ENCODE measurements at regions not wholly inside any gene's neighbourhood (a gene's known extent, or its start where the extent isn't known, plus 50 kb on each side); places are given as distances from the start of the nearest gene placed in this dataset.

DNA sequence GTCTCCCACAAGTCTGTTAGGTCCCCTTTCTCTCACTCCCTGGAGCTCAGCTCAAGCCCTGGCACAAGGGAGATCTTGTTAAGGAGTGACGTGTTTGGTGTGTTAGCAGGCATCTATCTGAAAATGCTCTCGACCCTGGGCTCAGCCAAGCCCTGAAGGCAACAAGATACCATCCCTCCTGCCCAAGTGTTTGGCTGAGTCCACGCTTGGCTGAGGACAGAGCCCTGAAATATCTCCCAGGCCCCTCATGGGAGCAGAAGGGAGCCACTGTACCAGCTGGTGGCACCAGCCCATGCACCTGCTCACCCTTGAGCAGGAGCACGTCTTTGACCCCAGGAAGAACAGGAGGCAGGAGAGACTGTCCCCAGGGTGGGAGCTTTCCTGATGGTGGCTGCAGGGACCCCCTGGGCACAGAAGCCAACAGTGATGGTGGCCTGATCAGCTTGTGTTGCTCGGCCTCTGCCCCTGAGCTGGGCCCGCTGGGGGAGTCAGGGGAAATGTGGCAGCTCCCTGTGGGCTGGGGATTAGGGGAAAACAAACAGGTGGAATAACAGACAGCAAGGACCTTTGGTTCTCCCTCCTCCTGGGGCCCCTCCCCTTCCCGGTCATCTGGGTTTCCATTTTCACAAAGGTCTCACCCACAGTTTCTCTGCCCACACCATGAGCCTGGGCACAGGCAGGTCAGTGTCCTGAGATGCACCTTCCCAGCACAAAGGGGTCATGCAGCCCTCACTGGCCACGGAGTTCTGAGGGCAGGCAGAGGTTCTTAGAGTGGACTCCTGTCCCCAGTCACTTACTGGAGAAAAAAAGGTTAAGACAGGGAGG is 91.6 kb downstream of the RHOB start (continued):
- TF ChIP-seq, protein P1, sequence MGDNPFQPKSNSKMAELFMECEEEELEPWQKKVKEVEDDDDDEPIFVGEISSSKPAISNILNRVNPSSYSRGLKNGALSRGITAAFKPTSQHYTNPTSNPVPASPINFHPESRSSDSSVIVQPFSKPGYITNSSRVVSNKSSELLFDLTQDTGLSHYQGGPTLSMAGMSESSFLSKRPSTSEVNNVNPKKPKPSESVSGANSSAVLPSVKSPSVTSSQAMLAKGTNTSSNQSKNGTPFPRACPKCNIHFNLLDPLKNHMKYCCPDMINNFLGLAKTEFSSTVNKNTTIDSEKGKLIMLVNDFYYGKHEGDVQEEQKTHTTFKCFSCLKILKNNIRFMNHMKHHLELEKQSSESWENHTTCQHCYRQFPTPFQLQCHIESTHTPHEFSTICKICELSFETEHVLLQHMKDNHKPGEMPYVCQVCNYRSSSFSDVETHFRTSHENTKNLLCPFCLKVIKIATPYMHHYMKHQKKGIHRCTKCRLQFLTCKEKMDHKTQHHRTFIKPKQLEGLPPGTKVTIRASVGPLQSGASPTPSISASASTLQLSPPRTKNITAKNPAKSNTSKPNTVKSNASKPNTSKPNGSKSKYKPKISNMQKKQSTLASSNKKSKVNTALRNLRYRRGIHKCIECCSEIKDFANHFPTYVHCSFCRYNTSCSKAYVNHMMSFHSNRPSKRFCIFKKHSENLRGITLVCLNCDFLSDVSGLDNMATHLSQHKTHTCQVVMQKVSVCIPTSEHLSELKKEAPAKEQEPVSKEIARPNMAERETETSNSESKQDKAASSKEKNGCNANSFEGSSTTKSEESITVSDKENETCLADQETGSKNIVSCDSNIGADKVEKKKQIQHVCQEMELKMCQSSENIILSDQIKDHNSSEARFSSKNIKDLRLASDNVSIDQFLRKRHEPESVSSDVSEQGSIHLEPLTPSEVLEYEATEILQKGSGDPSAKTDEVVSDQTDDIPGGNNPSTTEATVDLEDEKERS (CRISPR knock-in tag; IDR thresholded peaks at IDR 0.05): 0 out of 2 replicates have a peak, but pooled peaks have one; percentile 66
- TF ChIP-seq, protein P2, sequence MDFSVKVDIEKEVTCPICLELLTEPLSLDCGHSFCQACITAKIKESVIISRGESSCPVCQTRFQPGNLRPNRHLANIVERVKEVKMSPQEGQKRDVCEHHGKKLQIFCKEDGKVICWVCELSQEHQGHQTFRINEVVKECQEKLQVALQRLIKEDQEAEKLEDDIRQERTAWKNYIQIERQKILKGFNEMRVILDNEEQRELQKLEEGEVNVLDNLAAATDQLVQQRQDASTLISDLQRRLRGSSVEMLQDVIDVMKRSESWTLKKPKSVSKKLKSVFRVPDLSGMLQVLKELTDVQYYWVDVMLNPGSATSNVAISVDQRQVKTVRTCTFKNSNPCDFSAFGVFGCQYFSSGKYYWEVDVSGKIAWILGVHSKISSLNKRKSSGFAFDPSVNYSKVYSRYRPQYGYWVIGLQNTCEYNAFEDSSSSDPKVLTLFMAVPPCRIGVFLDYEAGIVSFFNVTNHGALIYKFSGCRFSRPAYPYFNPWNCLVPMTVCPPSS (IDR thresholded peaks at IDR 0.05): no peak
- TF ChIP-seq ELF3 (CRISPR knock-in tag; IDR thresholded peaks at IDR 0.05) (peak; percentile 47; the same call in 1 of the 2 replicates), HOXA3 (CRISPR knock-in tag; IDR thresholded peaks at IDR 0.05) (peak; percentile 89), BRCA1 (CRISPR knock-in tag; IDR thresholded peaks at IDR 0.05) (0 out of 2 replicates have a peak, but pooled peaks have one; percentile 38), ETV5 (CRISPR knock-in tag; IDR thresholded peaks at IDR 0.05; ENCODE audit: borderline replicate concordance) (peak; percentile 72), NBN (conservative IDR thresholded peaks at IDR 0.05) (no peak), NFE2 (CRISPR knock-in tag; IDR thresholded peaks at IDR 0.05) (no peak), ZNF33A (CRISPR knock-in tag; IDR thresholded peaks at IDR 0.05; ENCODE audit: borderline replicate concordance) (no peak), PCBP1 (IDR thresholded peaks at IDR 0.05; ENCODE audit: borderline replicate concordance, low read depth, low read length) (peak; percentile 68; the same call in 1 of the 2 replicates), ZBTB20 (CRISPR knock-in tag; IDR thresholded peaks at IDR 0.05; ENCODE audit: borderline replicate concordance, low read depth) (no peak)
- TF ChIP-seq, protein P3, sequence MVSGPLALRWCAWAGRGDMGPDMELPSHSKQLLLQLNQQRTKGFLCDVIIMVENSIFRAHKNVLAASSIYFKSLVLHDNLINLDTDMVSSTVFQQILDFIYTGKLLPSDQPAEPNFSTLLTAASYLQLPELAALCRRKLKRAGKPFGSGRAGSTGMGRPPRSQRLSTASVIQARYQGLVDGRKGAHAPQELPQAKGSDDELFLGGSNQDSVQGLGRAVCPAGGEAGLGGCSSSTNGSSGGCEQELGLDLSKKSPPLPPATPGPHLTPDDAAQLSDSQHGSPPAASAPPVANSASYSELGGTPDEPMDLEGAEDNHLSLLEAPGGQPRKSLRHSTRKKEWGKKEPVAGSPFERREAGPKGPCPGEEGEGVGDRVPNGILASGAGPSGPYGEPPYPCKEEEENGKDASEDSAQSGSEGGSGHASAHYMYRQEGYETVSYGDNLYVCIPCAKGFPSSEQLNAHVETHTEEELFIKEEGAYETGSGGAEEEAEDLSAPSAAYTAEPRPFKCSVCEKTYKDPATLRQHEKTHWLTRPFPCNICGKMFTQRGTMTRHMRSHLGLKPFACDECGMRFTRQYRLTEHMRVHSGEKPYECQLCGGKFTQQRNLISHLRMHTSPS (CRISPR knock-in tag; IDR thresholded peaks at IDR 0.05; ENCODE audit: low read depth): peak; percentile 97
- TF ChIP-seq, protein P4, sequence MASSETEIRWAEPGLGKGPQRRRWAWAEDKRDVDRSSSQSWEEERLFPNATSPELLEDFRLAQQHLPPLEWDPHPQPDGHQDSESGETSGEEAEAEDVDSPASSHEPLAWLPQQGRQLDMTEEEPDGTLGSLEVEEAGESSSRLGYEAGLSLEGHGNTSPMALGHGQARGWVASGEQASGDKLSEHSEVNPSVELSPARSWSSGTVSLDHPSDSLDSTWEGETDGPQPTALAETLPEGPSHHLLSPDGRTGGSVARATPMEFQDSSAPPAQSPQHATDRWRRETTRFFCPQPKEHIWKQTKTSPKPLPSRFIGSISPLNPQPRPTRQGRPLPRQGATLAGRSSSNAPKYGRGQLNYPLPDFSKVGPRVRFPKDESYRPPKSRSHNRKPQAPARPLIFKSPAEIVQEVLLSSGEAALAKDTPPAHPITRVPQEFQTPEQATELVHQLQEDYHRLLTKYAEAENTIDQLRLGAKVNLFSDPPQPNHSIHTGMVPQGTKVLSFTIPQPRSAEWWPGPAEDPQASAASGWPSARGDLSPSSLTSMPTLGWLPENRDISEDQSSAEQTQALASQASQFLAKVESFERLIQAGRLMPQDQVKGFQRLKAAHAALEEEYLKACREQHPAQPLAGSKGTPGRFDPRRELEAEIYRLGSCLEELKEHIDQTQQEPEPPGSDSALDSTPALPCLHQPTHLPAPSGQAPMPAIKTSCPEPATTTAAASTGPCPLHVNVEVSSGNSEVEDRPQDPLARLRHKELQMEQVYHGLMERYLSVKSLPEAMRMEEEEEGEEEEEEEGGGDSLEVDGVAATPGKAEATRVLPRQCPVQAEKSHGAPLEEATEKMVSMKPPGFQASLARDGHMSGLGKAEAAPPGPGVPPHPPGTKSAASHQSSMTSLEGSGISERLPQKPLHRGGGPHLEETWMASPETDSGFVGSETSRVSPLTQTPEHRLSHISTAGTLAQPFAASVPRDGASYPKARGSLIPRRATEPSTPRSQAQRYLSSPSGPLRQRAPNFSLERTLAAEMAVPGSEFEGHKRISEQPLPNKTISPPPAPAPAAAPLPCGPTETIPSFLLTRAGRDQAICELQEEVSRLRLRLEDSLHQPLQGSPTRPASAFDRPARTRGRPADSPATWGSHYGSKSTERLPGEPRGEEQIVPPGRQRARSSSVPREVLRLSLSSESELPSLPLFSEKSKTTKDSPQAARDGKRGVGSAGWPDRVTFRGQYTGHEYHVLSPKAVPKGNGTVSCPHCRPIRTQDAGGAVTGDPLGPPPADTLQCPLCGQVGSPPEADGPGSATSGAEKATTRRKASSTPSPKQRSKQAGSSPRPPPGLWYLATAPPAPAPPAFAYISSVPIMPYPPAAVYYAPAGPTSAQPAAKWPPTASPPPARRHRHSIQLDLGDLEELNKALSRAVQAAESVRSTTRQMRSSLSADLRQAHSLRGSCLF (CRISPR knock-in tag; IDR thresholded peaks at IDR 0.05; ENCODE audit: borderline replicate concordance): no peak
- TF ChIP-seq, protein P5, sequence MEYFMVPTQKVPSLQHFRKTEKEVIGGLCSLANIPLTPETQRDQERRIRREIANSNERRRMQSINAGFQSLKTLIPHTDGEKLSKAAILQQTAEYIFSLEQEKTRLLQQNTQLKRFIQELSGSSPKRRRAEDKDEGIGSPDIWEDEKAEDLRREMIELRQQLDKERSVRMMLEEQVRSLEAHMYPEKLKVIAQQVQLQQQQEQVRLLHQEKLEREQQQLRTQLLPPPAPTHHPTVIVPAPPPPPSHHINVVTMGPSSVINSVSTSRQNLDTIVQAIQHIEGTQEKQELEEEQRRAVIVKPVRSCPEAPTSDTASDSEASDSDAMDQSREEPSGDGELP (IDR thresholded peaks at IDR 0.05; ENCODE audit: borderline replicate concordance, low read depth): peak; percentile 91; the same call in 1 of the 2 replicates

Measured in HepG2 (cell line).